ENCODE measurements at regions not wholly inside any gene's neighbourhood (a gene's known extent, or its start where the extent isn't known, plus 50 kb on each side); places are given as distances from the start of the nearest gene placed in this dataset.
A peak's percentile ranks its signal among the peaks of the same experiment; 100 is the strongest.

- H3K9me3 ChIP-seq (ENCODE audit: control insufficient read depth, insufficient read depth, low read length) = no peaks in the 10 kb centered on the region
- in situ Hi-C loops (cut with MboI; ENCODE audit: low sequenced_read_pairs) = no loop called here
- no peak overlapping the region for H2AK9ac ChIP-seq (replicated peaks; ENCODE audit: low read depth, low read length, poor library complexity)
- no peak overlapping the region for H3K9ac ChIP-seq (ENCODE audit: low read depth, low read length)
- H3K4me2 ChIP-seq (ENCODE audit: low read depth, low read length) = no peak overlapping the region
- no peaks in the 10 kb centered on the region for H3K36me3 ChIP-seq (ENCODE audit: control insufficient read depth, insufficient read depth, low read length)
- no peak overlapping the region for H3K14ac ChIP-seq (replicated peaks; ENCODE audit: low read depth, low read length)
- ATAC-seq (ENCODE audit: low read depth) = no peak
- intact Hi-C loops (cut with micrococcal nuclease) = no loop called here
- no peak overlapping the region for H3K27ac ChIP-seq (ENCODE audit: insufficient read depth, low read length)
- H3K56ac ChIP-seq (ENCODE audit: extremely low read depth, insufficient read depth, low read length) = no peak overlapping the region
- H3K27me3 ChIP-seq (ENCODE audit: control insufficient read depth, insufficient read depth, low read length) = no peaks in the 10 kb centered on the region
- ChIA-PET POLR2A (ENCODE audit: unreplicated experiment) (no interaction called here), CTCF (no interaction called here)
- H3K9me1 ChIP-seq (ENCODE audit: insufficient read depth, low read length) = no peaks in the 10 kb centered on the region
- peaks cover 3 to 4% of the 10 kb centered on the region in 2 experiments; a peak in 1 of 4 replicates for H3K79me1 ChIP-seq (ENCODE audit: low read depth in 1 of 2, low read length in 2 of 2)
- no peak overlapping the region for H3K18ac ChIP-seq (ENCODE audit: low read depth, low read length)
- dilution Hi-C loops (cut with HindIII; ENCODE audit: low sequenced_read_pairs, unreplicated experiment) = no loop called here
- H3K4ac ChIP-seq (ENCODE audit: low read depth, low read length) = no peak overlapping the region
- H2BK15ac ChIP-seq (ENCODE audit: low read depth, low read length) = no peak overlapping the region
- H3K4me3 ChIP-seq (ENCODE audit: insufficient read depth, low read depth, low read length) = no peak overlapping the region
- no peak for DNase-seq
- H4K20me1 ChIP-seq (ENCODE audit: insufficient read depth, low read length) = no peaks in the 10 kb centered on the region
- TF ChIP-seq CHD1 (IDR thresholded peaks at IDR 0.05; ENCODE audit: low read depth, low read length) (no peak), MAFK (IDR thresholded peaks at IDR 0.05; ENCODE audit: low read depth, low read length) (no peak), NFE2L2 (IDR thresholded peaks at IDR 0.05; ENCODE audit: low read depth, low read length) (no peak), RAD21 (IDR thresholded peaks at IDR 0.05; ENCODE audit: low read length) (no peak), POLR2A (IDR thresholded peaks at IDR 0.05; ENCODE audit: low read depth, low read length) (no peak), CTCF (conservative IDR thresholded peaks at IDR 0.05; ENCODE audit: low read depth, low read length) (no peak), USF2 (IDR thresholded peaks at IDR 0.05; ENCODE audit: low read depth, low read length) (no peak), MXI1 (IDR thresholded peaks at IDR 0.05; ENCODE audit: borderline replicate concordance, low read depth, low read length) (no peak), SMC3 (IDR thresholded peaks at IDR 0.05; ENCODE audit: low read depth, low read length) (no peak), MAZ (IDR thresholded peaks at IDR 0.05; ENCODE audit: borderline replicate concordance, low read depth, low read length) (no peak), RFX5 (IDR thresholded peaks at IDR 0.05; ENCODE audit: low read depth, low read length) (no peak), BHLHE40 (IDR thresholded peaks at IDR 0.05; ENCODE audit: low read depth, low read length) (no peak), ELK1 (IDR thresholded peaks at IDR 0.05; ENCODE audit: borderline replicate concordance, low read depth, low read length) (no peak)
- H4K91ac ChIP-seq (ENCODE audit: insufficient read depth, low read depth, low read length) = no peak overlapping the region
- no peak overlapping the region for H4K5ac ChIP-seq (ENCODE audit: low read depth, low read length)
- H2BK20ac ChIP-seq (ENCODE audit: low read depth, low read length) = no peak overlapping the region
- H2AFZ ChIP-seq (replicated peaks; ENCODE audit: low read length, poor library complexity) = no peak overlapping the region
- peaks cover 2% of the 10 kb centered on the region; the same call in 1 of the 2 replicates for H3K4me1 ChIP-seq (ENCODE audit: control insufficient read depth, insufficient read depth, low read length)
- no TSS peak for BruUV-seq (replicated peaks)
- no peak overlapping the region for H4K8ac ChIP-seq (ENCODE audit: low read depth in 2 of 2, low read length in 2 of 2)
- no peak overlapping the region for H2BK5ac ChIP-seq (ENCODE audit: low read depth, low read length, poor library complexity, severe bottlenecking)
- H2BK120ac ChIP-seq (ENCODE audit: low read depth, low read length) = no peak overlapping the region
- 100% methylated on average over 4 of the region's 6 CpGs; no CpG with 5 or more reads in 1 of the 2 experiments for WGBS, 2 experiments (ENCODE audit: extremely low coverage in 2 of 2, insufficient read length in 1 of 2)
- no peak overlapping the region for H3K23ac ChIP-seq (ENCODE audit: low read depth, low read length)
- H2AK5ac ChIP-seq (ENCODE audit: low read depth, low read length) = peak overlapping the region; percentile 4; the same call in 1 of the 2 replicates
These were observed 66.0 kb upstream of the TENM3 start for GRCh38 chr4:182177166-182177565.

Data from IMR-90 (cell line).